ENCODE measurements at regions not wholly inside any gene's neighbourhood (a gene's known extent, or its start where the extent isn't known, plus 50 kb on each side); places are given as distances from the start of the nearest gene placed in this dataset.

DNA sequence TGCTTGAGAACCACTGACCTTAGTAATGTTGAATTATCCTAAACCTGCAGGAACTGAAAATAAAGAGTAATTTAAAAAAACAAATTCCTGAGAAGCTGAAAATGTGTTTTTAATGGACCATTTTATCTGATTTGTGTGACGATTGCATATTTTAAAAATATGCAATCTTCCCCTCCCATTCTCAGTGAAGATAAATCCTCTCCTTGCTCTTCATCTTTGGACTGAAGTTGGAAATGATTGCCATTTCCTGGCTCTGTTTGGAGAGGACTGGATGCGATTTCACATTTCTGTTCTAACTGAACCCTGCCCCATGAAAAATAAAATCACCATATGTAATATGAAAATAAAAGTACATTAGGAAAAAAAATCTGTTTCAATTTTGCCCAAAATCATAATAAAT is 216.3 kb downstream of the SLC6A15 start:
- WGBS, 2 donors: 75 to 77% methylated on average over 2 of the region's 2 CpGs
- Histone ChIP-seq H3K27me3 (ENCODE audit: control insufficient read depth in 1 of 2, insufficient read depth in 2 of 2, low read length in 2 of 2) (no peaks in the 10 kb centered on the region), H3K4me3 (ENCODE audit: low read depth in 1 of 2, low read length in 2 of 2) (no peak overlapping the region), H3K9me3 (ENCODE audit: control insufficient read depth in 2 of 2, insufficient read depth in 1 of 2, low read depth in 1 of 2, low read length in 1 of 2) (no peaks in the 10 kb centered on the region), H3K4me1 (ENCODE audit: control insufficient read depth in 2 of 2, insufficient read depth in 2 of 2, low read length in 1 of 2) (no peaks in the 10 kb centered on the region), H3K36me3 (ENCODE audit: control insufficient read depth in 2 of 2, insufficient read depth in 2 of 2, low read length in 1 of 2) (no peaks in the 10 kb centered on the region), H3K27ac (ENCODE audit: low read depth in 2 of 2, low read length in 1 of 2) (no peak overlapping the region)

DNA sequence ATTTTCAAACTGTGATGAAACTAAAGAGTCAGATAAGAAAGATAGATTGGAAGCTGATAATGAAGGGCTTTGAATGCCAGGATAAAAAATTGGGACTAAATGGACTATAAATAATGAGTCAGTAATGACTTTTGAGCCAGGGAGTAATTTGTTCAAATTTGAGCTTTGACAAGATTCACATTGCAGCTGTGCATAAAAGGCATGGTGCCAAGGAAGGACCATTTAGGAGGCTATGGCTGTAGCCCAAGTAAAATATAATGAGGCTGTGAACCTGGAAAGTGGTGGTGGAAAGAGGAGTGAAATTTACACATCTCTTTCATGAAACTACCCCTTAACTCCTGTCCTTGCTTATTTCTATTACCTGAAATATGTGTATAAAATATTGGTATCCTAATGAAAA is 218.5 kb downstream of the SLC6A15 start:
- H3K36me3 ChIP-seq (ENCODE audit: control insufficient read depth in 2 of 2, insufficient read depth in 2 of 2, low read length in 1 of 2): no peaks in the 10 kb centered on the region
- H3K4me1 ChIP-seq (ENCODE audit: control insufficient read depth in 2 of 2, insufficient read depth in 2 of 2, low read length in 1 of 2): no peaks in the 10 kb centered on the region
- H3K27me3 ChIP-seq (ENCODE audit: control insufficient read depth in 1 of 2, insufficient read depth in 2 of 2, low read length in 2 of 2): no peaks in the 10 kb centered on the region
- H3K4me3 ChIP-seq (ENCODE audit: low read depth in 1 of 2, low read length in 2 of 2): no peak overlapping the region
- no peak overlapping the region for H3K27ac ChIP-seq (ENCODE audit: low read depth in 2 of 2, low read length in 1 of 2)
- no peaks in the 10 kb centered on the region for H3K9me3 ChIP-seq (ENCODE audit: control insufficient read depth in 2 of 2, insufficient read depth in 1 of 2, low read depth in 1 of 2, low read length in 1 of 2)

DNA sequence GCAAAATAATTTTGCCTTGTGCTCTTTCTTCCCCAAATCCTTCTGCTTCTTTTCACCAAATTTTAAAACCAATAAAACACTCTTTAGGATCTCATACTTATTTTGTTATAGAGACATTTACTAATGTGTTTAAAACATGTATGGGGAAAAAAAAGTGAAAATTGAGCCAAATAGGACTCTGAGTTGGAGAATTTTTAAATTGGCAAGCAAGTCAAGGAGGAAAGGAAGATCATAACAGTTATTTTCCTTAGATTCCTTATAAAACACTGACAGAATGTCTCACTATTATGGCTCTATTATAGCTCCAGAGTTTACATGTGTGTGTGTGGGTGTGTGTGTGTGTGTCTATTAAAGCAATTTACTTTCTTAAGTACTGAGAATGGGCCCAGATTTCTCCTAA is 220.5 kb downstream of the SLC6A15 start:
- no peaks in the 10 kb centered on the region for H3K4me1 ChIP-seq (ENCODE audit: control insufficient read depth in 2 of 2, insufficient read depth in 2 of 2, low read length in 1 of 2)
- H3K4me3 ChIP-seq (ENCODE audit: low read depth in 1 of 2, low read length in 2 of 2): no peak overlapping the region
- no peak overlapping the region for H3K27ac ChIP-seq (ENCODE audit: low read depth in 2 of 2, low read length in 1 of 2)
- no peaks in the 10 kb centered on the region for H3K27me3 ChIP-seq (ENCODE audit: control insufficient read depth in 1 of 2, insufficient read depth in 2 of 2, low read length in 2 of 2)
- H3K36me3 ChIP-seq (ENCODE audit: control insufficient read depth in 2 of 2, insufficient read depth in 2 of 2, low read length in 1 of 2): no peaks in the 10 kb centered on the region
- no peaks in the 10 kb centered on the region for H3K9me3 ChIP-seq (ENCODE audit: control insufficient read depth in 2 of 2, insufficient read depth in 1 of 2, low read depth in 1 of 2, low read length in 1 of 2)

DNA sequence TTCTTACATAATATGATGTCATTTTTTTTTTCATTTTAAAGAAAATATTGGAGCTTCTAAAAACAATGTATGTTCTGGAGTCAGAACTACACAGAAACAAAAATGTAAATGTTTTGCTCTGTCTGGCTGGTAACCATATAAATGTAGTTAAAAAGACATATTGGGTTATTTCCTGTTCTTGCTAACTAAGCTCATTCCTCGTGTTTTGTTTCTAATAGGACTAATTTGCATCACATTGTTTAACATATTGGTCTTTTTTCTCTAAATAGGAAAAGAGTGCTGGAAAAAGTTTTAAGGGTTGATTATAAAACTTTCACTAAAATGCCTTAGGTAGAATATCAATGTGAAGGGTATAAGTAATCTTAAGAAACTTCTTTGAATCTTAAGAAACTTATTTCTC is 221.3 kb downstream of the SLC6A15 start:
- H3K27me3 ChIP-seq (ENCODE audit: control insufficient read depth in 1 of 2, insufficient read depth in 2 of 2, low read length in 2 of 2): no peaks in the 10 kb centered on the region
- no peaks in the 10 kb centered on the region for H3K9me3 ChIP-seq (ENCODE audit: control insufficient read depth in 2 of 2, insufficient read depth in 1 of 2, low read depth in 1 of 2, low read length in 1 of 2)
- no peak overlapping the region for H3K4me3 ChIP-seq (ENCODE audit: low read depth in 1 of 2, low read length in 2 of 2)
- H3K27ac ChIP-seq (ENCODE audit: low read depth in 2 of 2, low read length in 1 of 2): no peak overlapping the region
- H3K36me3 ChIP-seq (ENCODE audit: control insufficient read depth in 2 of 2, insufficient read depth in 2 of 2, low read length in 1 of 2): no peaks in the 10 kb centered on the region
- H3K4me1 ChIP-seq (ENCODE audit: control insufficient read depth in 2 of 2, insufficient read depth in 2 of 2, low read length in 1 of 2): no peaks in the 10 kb centered on the region
- WGBS, 2 donors: 41 to 44% methylated on average over 1 of the region's 1 CpG

DNA sequence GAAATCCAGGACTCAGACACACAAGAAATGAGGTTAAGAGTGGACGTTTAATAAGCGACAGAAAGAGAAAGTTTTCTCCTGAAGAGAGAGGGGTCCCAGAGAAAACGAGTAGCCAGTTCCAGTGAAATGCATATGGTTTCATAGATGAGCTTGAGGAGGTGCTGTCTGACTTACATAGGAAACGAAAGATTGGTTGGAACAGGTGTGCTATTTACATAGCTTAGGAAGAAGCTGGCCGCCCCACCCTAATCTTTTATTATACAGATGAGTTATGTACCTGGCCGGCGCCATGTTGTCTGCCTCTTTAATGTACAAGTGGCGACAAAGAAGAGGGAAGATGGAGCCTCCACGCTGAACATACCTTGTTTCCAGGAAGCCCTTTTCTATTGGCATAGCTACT is 223.0 kb downstream of the SLC6A15 start:
- Histone ChIP-seq H3K36me3 (ENCODE audit: control insufficient read depth in 2 of 2, insufficient read depth in 2 of 2, low read length in 1 of 2) (no peaks in the 10 kb centered on the region), H3K9me3 (ENCODE audit: control insufficient read depth in 2 of 2, insufficient read depth in 1 of 2, low read depth in 1 of 2, low read length in 1 of 2) (no peaks in the 10 kb centered on the region), H3K4me3 (ENCODE audit: low read depth in 1 of 2, low read length in 2 of 2) (no peak overlapping the region), H3K27ac (ENCODE audit: low read depth in 2 of 2, low read length in 1 of 2) (no peak overlapping the region), H3K4me1 (ENCODE audit: control insufficient read depth in 2 of 2, insufficient read depth in 2 of 2, low read length in 1 of 2) (no peaks in the 10 kb centered on the region), H3K27me3 (ENCODE audit: control insufficient read depth in 1 of 2, insufficient read depth in 2 of 2, low read length in 2 of 2) (no peaks in the 10 kb centered on the region)
- WGBS, 2 donors: 54 to 68% methylated on average over 9 of the region's 9 CpGs

DNA sequence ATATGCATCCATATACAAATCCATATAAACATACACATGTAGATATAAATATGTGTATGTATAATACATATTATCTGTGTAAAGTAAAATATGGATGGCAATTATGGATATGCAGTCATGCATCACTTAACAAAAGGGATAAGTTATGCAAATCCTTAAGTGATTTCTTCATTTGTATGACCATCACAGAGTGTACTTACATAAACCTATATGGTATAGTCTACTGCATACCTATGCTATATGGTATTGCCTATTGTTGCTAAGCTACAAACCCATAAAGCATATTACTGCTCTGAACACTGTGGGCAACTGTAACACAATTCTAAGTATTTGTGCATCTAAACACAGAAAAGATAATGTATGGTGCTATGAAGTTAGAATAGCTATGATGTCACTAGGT is 227.2 kb downstream of the SLC6A15 start:
- Histone ChIP-seq H3K27me3 (ENCODE audit: control insufficient read depth in 1 of 2, insufficient read depth in 2 of 2, low read length in 2 of 2) (no peaks in the 10 kb centered on the region), H3K27ac (ENCODE audit: low read depth in 2 of 2, low read length in 1 of 2) (no peak overlapping the region), H3K4me1 (ENCODE audit: control insufficient read depth in 2 of 2, insufficient read depth in 2 of 2, low read length in 1 of 2) (no peaks in the 10 kb centered on the region), H3K9me3 (ENCODE audit: control insufficient read depth in 2 of 2, insufficient read depth in 1 of 2, low read depth in 1 of 2, low read length in 1 of 2) (no peaks in the 10 kb centered on the region), H3K36me3 (ENCODE audit: control insufficient read depth in 2 of 2, insufficient read depth in 2 of 2, low read length in 1 of 2) (no peaks in the 10 kb centered on the region), H3K4me3 (ENCODE audit: low read depth in 1 of 2, low read length in 2 of 2) (no peak overlapping the region)

DNA sequence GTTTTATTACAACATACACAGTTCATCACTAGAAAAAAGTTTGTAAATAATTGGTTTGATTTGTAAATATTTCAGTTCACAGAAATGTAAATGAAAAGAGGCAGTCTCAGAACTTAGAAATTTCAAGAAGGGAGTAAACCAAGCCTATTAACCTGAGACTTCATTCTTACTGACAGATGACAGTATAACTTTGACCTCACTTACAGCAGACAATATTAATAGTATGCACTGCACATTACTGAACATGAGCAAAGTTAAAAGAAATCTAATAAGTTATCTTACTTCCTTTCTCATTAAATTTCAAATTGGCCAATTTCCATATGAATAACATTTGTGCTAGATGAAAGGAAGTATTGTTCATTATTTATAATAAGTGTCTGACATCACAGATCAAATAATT is 235.8 kb downstream of the SLC6A15 start:
- H3K27me3 ChIP-seq (ENCODE audit: control insufficient read depth in 1 of 2, insufficient read depth in 2 of 2, low read length in 2 of 2): no peaks in the 10 kb centered on the region
- H3K4me1 ChIP-seq (ENCODE audit: control insufficient read depth in 2 of 2, insufficient read depth in 2 of 2, low read length in 1 of 2): no peaks in the 10 kb centered on the region
- no peak overlapping the region for H3K4me3 ChIP-seq (ENCODE audit: low read depth in 1 of 2, low read length in 2 of 2)
- H3K27ac ChIP-seq (ENCODE audit: low read depth in 2 of 2, low read length in 1 of 2): no peak overlapping the region
- H3K9me3 ChIP-seq (ENCODE audit: control insufficient read depth in 2 of 2, insufficient read depth in 1 of 2, low read depth in 1 of 2, low read length in 1 of 2): no peaks in the 10 kb centered on the region
- no peaks in the 10 kb centered on the region for H3K36me3 ChIP-seq (ENCODE audit: control insufficient read depth in 2 of 2, insufficient read depth in 2 of 2, low read length in 1 of 2)

DNA sequence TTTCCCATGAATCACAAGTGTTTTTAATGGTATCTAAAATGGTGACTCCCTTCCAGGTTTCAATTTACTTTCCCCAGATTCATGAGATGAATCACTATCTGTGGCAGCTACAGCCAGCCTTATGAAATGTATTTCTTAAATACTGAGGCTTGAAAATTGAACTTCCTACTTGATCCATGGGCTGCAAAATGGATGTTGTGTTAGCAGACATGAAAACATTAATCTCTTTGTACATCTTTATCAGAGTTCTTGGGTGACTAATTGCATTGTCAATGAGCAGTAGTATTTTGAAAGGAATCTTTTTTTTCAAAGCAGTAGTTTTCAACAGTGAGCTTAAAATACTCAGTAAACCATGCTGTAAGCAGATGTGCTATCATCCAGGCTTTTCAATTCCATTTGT is 250.8 kb downstream of the SLC6A15 start:
- Histone ChIP-seq H3K36me3 (ENCODE audit: control insufficient read depth in 2 of 2, insufficient read depth in 2 of 2, low read length in 1 of 2) (no peaks in the 10 kb centered on the region), H3K4me3 (ENCODE audit: low read depth in 1 of 2, low read length in 2 of 2) (no peak overlapping the region), H3K27me3 (ENCODE audit: control insufficient read depth in 1 of 2, insufficient read depth in 2 of 2, low read length in 2 of 2) (no peaks in the 10 kb centered on the region), H3K9me3 (ENCODE audit: control insufficient read depth in 2 of 2, insufficient read depth in 1 of 2, low read depth in 1 of 2, low read length in 1 of 2) (no peaks in the 10 kb centered on the region), H3K27ac (ENCODE audit: low read depth in 2 of 2, low read length in 1 of 2) (no peak overlapping the region), H3K4me1 (ENCODE audit: control insufficient read depth in 2 of 2, insufficient read depth in 2 of 2, low read length in 1 of 2) (no peaks in the 10 kb centered on the region)

DNA sequence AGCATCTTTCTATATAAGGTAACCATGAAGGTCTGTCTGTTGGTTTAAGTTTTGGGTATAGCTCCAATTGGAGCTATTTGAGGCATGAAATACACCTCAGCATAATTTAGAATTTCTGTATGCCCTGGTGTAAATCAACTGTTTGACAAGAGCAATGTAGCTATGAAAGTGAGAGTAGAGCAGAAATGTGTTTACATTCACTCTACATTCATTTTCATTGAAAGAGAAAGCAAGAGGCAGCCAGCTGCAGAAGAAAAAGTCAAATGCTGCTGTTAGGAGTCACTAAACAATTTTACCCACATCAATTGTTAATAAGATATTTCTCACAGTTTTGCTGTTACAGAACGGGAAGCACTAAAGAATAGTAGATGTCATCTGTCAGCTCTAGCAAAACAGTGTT is 252.5 kb downstream of the SLC6A15 start:
- H3K4me1 ChIP-seq (ENCODE audit: control insufficient read depth in 2 of 2, insufficient read depth in 2 of 2, low read length in 1 of 2): no peaks in the 10 kb centered on the region
- H3K27ac ChIP-seq (ENCODE audit: low read depth in 2 of 2, low read length in 1 of 2): no peak overlapping the region
- H3K36me3 ChIP-seq (ENCODE audit: control insufficient read depth in 2 of 2, insufficient read depth in 2 of 2, low read length in 1 of 2): no peaks in the 10 kb centered on the region
- H3K9me3 ChIP-seq (ENCODE audit: control insufficient read depth in 2 of 2, insufficient read depth in 1 of 2, low read depth in 1 of 2, low read length in 1 of 2): no peaks in the 10 kb centered on the region
- H3K4me3 ChIP-seq (ENCODE audit: low read depth in 1 of 2, low read length in 2 of 2): no peak overlapping the region
- no peaks in the 10 kb centered on the region for H3K27me3 ChIP-seq (ENCODE audit: control insufficient read depth in 1 of 2, insufficient read depth in 2 of 2, low read length in 2 of 2)
- 42 to 45% methylated on average over 1 of the region's 1 CpG for WGBS, 2 donors

DNA sequence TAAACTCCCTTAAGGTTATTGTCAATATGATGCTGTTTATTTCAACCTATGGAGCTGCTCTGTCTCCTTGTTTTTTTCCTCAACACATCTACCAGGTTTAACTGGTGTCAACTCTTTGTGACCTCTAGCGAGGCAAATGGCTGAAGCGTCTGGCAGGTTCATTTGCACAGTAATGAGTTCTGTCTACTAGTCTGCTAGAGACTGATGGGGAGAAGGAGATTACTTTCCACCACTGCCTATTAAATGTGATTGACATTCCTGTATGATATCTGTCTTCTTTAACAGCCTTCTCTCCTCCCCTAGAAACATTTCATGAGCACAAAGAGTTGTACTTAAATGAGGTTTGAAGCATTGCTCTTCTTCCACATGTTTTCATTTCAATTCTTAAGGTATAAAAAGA is 253.7 kb downstream of the SLC6A15 start:
- 58 to 64% methylated on average over 2 of the region's 2 CpGs for WGBS, 2 donors
- H3K4me3 ChIP-seq (ENCODE audit: low read depth in 1 of 2, low read length in 2 of 2): no peak overlapping the region

DNA sequence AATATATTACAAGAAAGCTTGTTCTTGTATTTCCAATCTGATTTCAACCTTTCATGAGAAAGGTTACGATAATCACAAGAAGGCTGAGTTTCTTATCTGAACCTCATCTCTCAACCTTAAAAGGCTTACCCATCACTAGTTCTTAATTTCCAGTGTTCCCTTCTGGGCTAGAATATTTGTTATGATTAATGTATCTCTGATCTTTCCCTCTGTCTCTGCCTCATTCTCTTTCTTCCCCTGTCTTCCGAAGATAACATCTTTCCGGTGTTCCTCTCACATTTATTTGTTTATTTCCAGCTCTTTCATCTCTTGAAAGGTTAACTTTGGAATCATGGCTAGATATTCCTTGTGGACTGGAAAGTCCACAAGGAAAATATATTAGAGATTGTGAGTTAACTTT is 255.9 kb downstream of the SLC6A15 start:
- no peaks in the 10 kb centered on the region for H3K36me3 ChIP-seq (ENCODE audit: control insufficient read depth in 2 of 2, insufficient read depth in 2 of 2, low read length in 1 of 2)
- H3K27ac ChIP-seq (ENCODE audit: low read depth in 2 of 2, low read length in 1 of 2): no peak overlapping the region
- H3K4me1 ChIP-seq (ENCODE audit: control insufficient read depth in 2 of 2, insufficient read depth in 2 of 2, low read length in 1 of 2): no peaks in the 10 kb centered on the region
- H3K9me3 ChIP-seq (ENCODE audit: control insufficient read depth in 2 of 2, insufficient read depth in 1 of 2, low read depth in 1 of 2, low read length in 1 of 2): no peaks in the 10 kb centered on the region
- no peaks in the 10 kb centered on the region for H3K27me3 ChIP-seq (ENCODE audit: control insufficient read depth in 1 of 2, insufficient read depth in 2 of 2, low read length in 2 of 2)
- no peak overlapping the region for H3K4me3 ChIP-seq (ENCODE audit: low read depth in 1 of 2, low read length in 2 of 2)
- 40% methylated on average over 3 of the region's 3 CpGs for WGBS, 2 donors

More for the DNA sequence above, 253.7 kb downstream of the SLC6A15 start:
- no peak overlapping the region for H3K27ac ChIP-seq (ENCODE audit: low read depth in 2 of 2, low read length in 1 of 2)
- no peaks in the 10 kb centered on the region for H3K9me3 ChIP-seq (ENCODE audit: control insufficient read depth in 2 of 2, insufficient read depth in 1 of 2, low read depth in 1 of 2, low read length in 1 of 2)
- H3K4me1 ChIP-seq (ENCODE audit: control insufficient read depth in 2 of 2, insufficient read depth in 2 of 2, low read length in 1 of 2): no peaks in the 10 kb centered on the region
- H3K36me3 ChIP-seq (ENCODE audit: control insufficient read depth in 2 of 2, insufficient read depth in 2 of 2, low read length in 1 of 2): no peaks in the 10 kb centered on the region
- no peaks in the 10 kb centered on the region for H3K27me3 ChIP-seq (ENCODE audit: control insufficient read depth in 1 of 2, insufficient read depth in 2 of 2, low read length in 2 of 2)

Measured in esophagus (tissue), 2 donors.